H1 (cell line): ENCODE measurements at regions not wholly inside any gene's neighbourhood (a gene's known extent, or its start where the extent isn't known, plus 50 kb on each side); places are given as distances from the start of the nearest gene placed in this dataset.

ENCODE experiments used
- CTCF ChIA-PET: fragments of 300-600 bp; sonication (Branson Sonifier 250); formaldehyde crosslinking; loops from one replicate; lab custom pipeline; 2021; ENCODE audit not compliant: partially characterized antibody; lab: Charles Lee
- POLR2A ChIA-PET: fragments of 300-600 bp; sonication (Branson Sonifier 250); formaldehyde crosslinking; loops from one replicate; lab custom pipeline; 2021; ENCODE audit warnings: inconsistent platforms; ENCODE audit not compliant: partially characterized antibody; lab: Charles Lee
- DNase-seq, 2 experiments: peaks; one replicate each; pipeline versions ENCODE4 v3.0.0 to v3.0.0-alpha.2; 2010 to 2022; ENCODE audit warnings: low spot score in 2 of 2, low read depth in 1 of 2, mixed read lengths in 1 of 2
- FAIRE-seq: peaks from 2 replicates; lab custom pipeline; 2011; peaks lifted over from hg19 to GRCh38; lab: Jason Lieb, UNC
- H2AFZ ChIP-seq: 2 replicates; pipeline ENCODE4 v1.8.1; 2012; ENCODE audit warnings: low read length, inconsistent platforms
- H2AK5ac ChIP-seq: 2 replicates; pipeline ENCODE4 v1.6.1; 2013; ENCODE audit warnings: low read depth, low read length
- H2BK120ac ChIP-seq: replicated peaks from 2 replicates; pipeline ENCODE3; 2013; ENCODE audit warnings: low read depth, low read length, inconsistent platforms
- H2BK12ac ChIP-seq: 2 replicates; pipeline ENCODE4 v1.6.1; 2013; ENCODE audit warnings: low read depth, low read length
- H2BK15ac ChIP-seq: 2 replicates; pipeline ENCODE4 v1.6.1; 2013; ENCODE audit warnings: low read length
- H2BK20ac ChIP-seq: 2 replicates; pipeline ENCODE4 v1.6.1; 2013; ENCODE audit warnings: low read length
- H2BK5ac ChIP-seq: 2 replicates; pipeline ENCODE4 v1.6.1; 2013; ENCODE audit warnings: low read depth, low read length
- H3K14ac ChIP-seq: 2 replicates; pipeline ENCODE4 v1.6.1; 2013; ENCODE audit warnings: inconsistent platforms; ENCODE audit not compliant: insufficient read length
- H3K18ac ChIP-seq: 2 replicates; pipeline ENCODE4 v1.6.1; 2013; ENCODE audit warnings: low read length; ENCODE audit errors: extremely low read depth
- H3K23ac ChIP-seq: 2 replicates; pipeline ENCODE4 v1.6.1; 2013; ENCODE audit warnings: inconsistent platforms; ENCODE audit not compliant: insufficient read length
- H3K23me2 ChIP-seq: 2 replicates; pipeline ENCODE4 v1.6.1; 2013; ENCODE audit warnings: low read depth, low read length
- H3K27ac ChIP-seq: 2 replicates; pipeline ENCODE4 v1.6.1; 2011; ENCODE audit warnings: low read depth, low read length, inconsistent platforms
- H3K27me3 ChIP-seq, 4 experiments: replicated peaks in 1 of 4; 1 replicate in 1 of 4; 2 replicates in 3 of 4; pipeline versions ENCODE4 v1.6.1 to v1.8.1; 2011 to 2013; ENCODE audit warnings: low read length in 3 of 4, mild to moderate bottlenecking in 3 of 4, inconsistent platforms in 2 of 4, mixed read lengths in 2 of 4, moderate library complexity in 1 of 4; ENCODE audit not compliant: control insufficient read depth in 3 of 4, insufficient read depth in 3 of 4; ENCODE audit errors: extremely low read depth in 1 of 4
- H3K36me3 ChIP-seq, 4 experiments: 2 replicates each; pipeline versions ENCODE4 v1.6.1 to v1.8.1; 2011 to 2013; ENCODE audit warnings: mild to moderate bottlenecking in 4 of 4, low read length in 3 of 4, moderate library complexity in 2 of 4, control low read depth in 1 of 4, inconsistent platforms in 1 of 4; ENCODE audit not compliant: insufficient read depth in 4 of 4, control insufficient read depth in 2 of 4
- H3K4ac ChIP-seq: replicated peaks from 2 replicates; pipeline ENCODE3; 2013; ENCODE audit warnings: low read length, low read depth, mixed read lengths, inconsistent platforms; ENCODE audit not compliant: insufficient read length
- H3K4me1 ChIP-seq, 4 experiments: replicated peaks in 1 of 4; 1 replicate in 1 of 4; 2 replicates in 3 of 4; pipeline versions ENCODE4 v1.6.1 to v1.8.1; 2011 to 2013; ENCODE audit warnings: low read length in 3 of 4, inconsistent platforms in 2 of 4, mixed read lengths in 1 of 4; ENCODE audit not compliant: insufficient read depth in 4 of 4, control insufficient read depth in 3 of 4
- H3K4me2 ChIP-seq, 2 experiments: 2 replicates each; pipeline versions ENCODE4 v1.6.1 to v1.8.1; 2011 to 2013; ENCODE audit warnings: low read depth in 2 of 2, low read length in 2 of 2, control low read depth in 1 of 2, inconsistent platforms in 1 of 2, mild to moderate bottlenecking in 1 of 2; ENCODE audit not compliant: insufficient read depth in 1 of 2
- H3K4me3 ChIP-seq, 4 experiments: fragments of 200-600, 300-600 bp in 1 of 4; sonication (generic), shearing (Covaris generic), sonication (Bioruptor Twin) in 1 of 4; 2 replicates each; pipeline versions ENCODE4 v1.5.1 to v1.8.1; 2011 to 2016; ENCODE audit warnings: low read length in 4 of 4, low read depth in 3 of 4, control low read depth in 2 of 4, inconsistent platforms in 2 of 4, mild to moderate bottlenecking in 2 of 4, mixed read lengths in 1 of 4, moderate library complexity in 1 of 4; ENCODE audit not compliant: insufficient read depth in 2 of 4; ENCODE audit errors: extremely low read depth in 1 of 4
- H3K56ac ChIP-seq: replicated peaks from 2 replicates; pipeline ENCODE3; 2013; ENCODE audit warnings: low read depth, mild to moderate bottlenecking, mixed read lengths, low read length, inconsistent platforms; ENCODE audit not compliant: insufficient read length
- H3K79me1 ChIP-seq: 2 replicates; pipeline ENCODE4 v1.6.1; 2013; ENCODE audit warnings: low read depth, low read length, control low read depth
- H3K79me2 ChIP-seq, 2 experiments: 2 replicates each; pipeline versions ENCODE4 v1.6.1 to v1.8.1; 2012 to 2013; ENCODE audit warnings: low read length in 2 of 2, mild to moderate bottlenecking in 2 of 2, inconsistent platforms in 1 of 2; ENCODE audit not compliant: insufficient read depth in 2 of 2, control insufficient read depth in 1 of 2
- H3K9ac ChIP-seq, 4 experiments: replicated peaks in 1 of 4; 1 replicate in 1 of 4; 2 replicates in 3 of 4; pipeline versions ENCODE4 v1.6.1 to v1.8.1; 2011 to 2013; ENCODE audit warnings: low read depth in 3 of 4, low read length in 3 of 4, control low read depth in 2 of 4, mild to moderate bottlenecking in 2 of 4, moderate library complexity in 2 of 4, inconsistent platforms in 1 of 4; ENCODE audit errors: extremely low read depth in 1 of 4
- H3K9me3 ChIP-seq, 2 experiments: 2 replicates each; pipeline versions ENCODE4 v1.6.1 to v1.8.1; 2012 to 2013; ENCODE audit warnings: mild to moderate bottlenecking in 2 of 2, moderate library complexity in 2 of 2, control low read depth in 1 of 2, inconsistent platforms in 1 of 2, low read depth in 1 of 2, low read length in 1 of 2, mixed read lengths in 1 of 2; ENCODE audit not compliant: insufficient read depth in 2 of 2
- H4K20me1 ChIP-seq, 2 experiments: replicated peaks in 1 of 2; 2 replicates each; pipeline versions ENCODE3 to v1.8.1; 2011 to 2013; ENCODE audit warnings: inconsistent platforms in 2 of 2, low read length in 2 of 2, mild to moderate bottlenecking in 1 of 2; ENCODE audit not compliant: insufficient read depth in 2 of 2, control insufficient read depth in 1 of 2
- H4K5ac ChIP-seq: 2 replicates; pipeline ENCODE4 v1.6.1; 2013; ENCODE audit warnings: low read length, low read depth, mixed read lengths, inconsistent platforms; ENCODE audit not compliant: insufficient read length
- H4K8ac ChIP-seq: 2 replicates; pipeline ENCODE4 v1.8.0; 2013; ENCODE audit warnings: mild to moderate bottlenecking, moderate library complexity, low read length, inconsistent platforms; ENCODE audit not compliant: insufficient read depth; ENCODE audit errors: extremely low read depth
- H4K91ac ChIP-seq: replicated peaks from 2 replicates; pipeline ENCODE3; 2013; ENCODE audit warnings: low read length, mixed read lengths, inconsistent platforms; ENCODE audit not compliant: insufficient read length
- BRCA1 ChIP-seq: IDR thresholded peaks from 2 replicates; pipeline ENCODE4 v1.6.1; 2012; ENCODE audit warnings: low read depth, low read length, improper control_type of control experiment
- CREB1 ChIP-seq: IDR thresholded peaks from 2 replicates; pipeline ENCODE4 v1.6.1; 2012; ENCODE audit warnings: inconsistent platforms
- EGR1 ChIP-seq: IDR thresholded peaks from 2 replicates; pipeline ENCODE4 v1.6.1; 2011; ENCODE audit warnings: low read depth, low read length, borderline replicate concordance
- EP300 ChIP-seq, 2 experiments: IDR thresholded peaks; 1 replicate in 1 of 2; 2 replicates in 1 of 2; pipeline ENCODE4 v1.6.1; 2011 to 2012; ENCODE audit warnings: low read depth in 2 of 2, low read length in 2 of 2, mild to moderate bottlenecking in 2 of 2, borderline replicate concordance in 1 of 2, inconsistent platforms in 1 of 2, moderate library complexity in 1 of 2
- FOSL1 ChIP-seq: IDR thresholded peaks from 2 replicates; pipeline ENCODE4 v1.6.1; 2011; ENCODE audit warnings: mild to moderate bottlenecking, low read depth, low read length, moderate library complexity; ENCODE audit not compliant: insufficient read depth
- KDM5A ChIP-seq: fragments of 200-600 bp; IDR thresholded peaks from 2 replicates; pipeline ENCODE4 v1.7.1; 2012; ENCODE audit warnings: mild to moderate bottlenecking, low read length, inconsistent platforms, mixed read lengths
- SP4 ChIP-seq: IDR thresholded peaks from 2 replicates; pipeline ENCODE4 v1.6.1; 2012; ENCODE audit warnings: low read length, inconsistent platforms
- TAF1 ChIP-seq: IDR thresholded peaks from 2 replicates; pipeline ENCODE4 v1.6.1; 2011; ENCODE audit warnings: mild to moderate bottlenecking, low read depth, low read length
- WGBS, 2 experiments: shearing (Covaris generic) in 1 of 2; methylation state at CpG; one replicate each; pipeline versions ENCODE4 v1.1.6 to v1.1.7; 2013 to 2015; ENCODE audit warnings: low lambda C conversion rate in 2 of 2, mixed read lengths in 2 of 2, inconsistent platforms in 1 of 2, low coverage in 1 of 2, missing lambda C conversion rate in 1 of 2; ENCODE audit not compliant: insufficient replicate concordance in 2 of 2, insufficient coverage in 1 of 2, insufficient read length in 1 of 2; ENCODE audit errors: extremely low coverage in 1 of 2, missing lambda C conversion rate in 1 of 2; 5-methylcytosine and 5-hydroxymethylcytosine counted together

DNA sequence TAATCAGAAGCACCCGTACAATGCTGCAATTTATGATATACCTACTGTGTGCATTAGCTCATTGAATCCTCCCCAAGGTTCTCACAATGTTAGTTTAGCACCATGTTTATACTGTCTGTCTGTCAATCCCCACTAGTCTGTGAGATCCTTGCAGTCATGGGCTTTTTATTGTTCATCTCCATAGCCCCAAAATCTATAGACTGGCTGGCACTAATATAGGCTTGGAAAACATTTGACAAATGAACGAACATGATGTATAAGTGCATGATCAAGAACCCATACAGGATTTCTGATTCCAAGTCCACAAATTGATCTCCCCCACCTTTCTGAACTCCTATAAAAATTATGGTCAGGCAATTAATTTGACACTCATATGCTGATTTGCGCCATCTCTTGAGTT, 290.0 kb downstream of the OMA1 start:
- H3K9me3 ChIP-seq: no peaks in the 10 kb centered on the region
- no peak overlapping the region for H3K14ac ChIP-seq
- no peak overlapping the region for H2AFZ ChIP-seq
- ChIA-PET POLR2A (interaction anchor here (1.8 kb wide), 1 partner anchor 49 kb away, joined by 4 read pairs; no protein-coding TSS in a partner anchor), CTCF (interaction anchor here (0.7 to 2.2 kb wide), 4 partner anchors 8 to 258 kb away, joined by 3 to 7 read pairs (median 3); no protein-coding TSS in a partner anchor)
- H4K91ac ChIP-seq: no peak overlapping the region
- H3K18ac ChIP-seq: no peak overlapping the region
- no peaks in the 10 kb centered on the region for H3K23me2 ChIP-seq
- H2AK5ac ChIP-seq: no peak overlapping the region
- H2BK20ac ChIP-seq: no peak overlapping the region
- no peak overlapping the region for H2BK15ac ChIP-seq
- FAIRE-seq (no peak), DNase-seq (no peak)
- no peak overlapping the region for H4K5ac ChIP-seq
- WGBS, 2 experiments: 90% methylated on average over 3 of the region's 3 CpGs; no CpG with 5 or more reads in 1 of the 2 experiments
- no peak overlapping the region for H4K8ac ChIP-seq
- no peak overlapping the region for H2BK5ac ChIP-seq
- no peaks in the 10 kb centered on the region for H3K4me1 ChIP-seq
- no peak overlapping the region for H2BK120ac ChIP-seq
- no peak overlapping the region for H3K4me2 ChIP-seq
- no peaks in the 10 kb centered on the region for H3K36me3 ChIP-seq
- no peaks in the 10 kb centered on the region for H3K27me3 ChIP-seq
- no peak overlapping the region for H3K56ac ChIP-seq
- no peak overlapping the region for H3K27ac ChIP-seq
- no peak overlapping the region for H3K9ac ChIP-seq
- no peaks in the 10 kb centered on the region for H3K79me1 ChIP-seq
- no peaks in the 10 kb centered on the region for H3K79me2 ChIP-seq
- H3K4me3 ChIP-seq: no peak overlapping the region
- H4K20me1 ChIP-seq: no peaks in the 10 kb centered on the region
- no peak overlapping the region for H3K4ac ChIP-seq
- no peak overlapping the region for H2BK12ac ChIP-seq
- H3K23ac ChIP-seq: no peak overlapping the region
- TF ChIP-seq TAF1 (no peak), SP4 (no peak), KDM5A (no peak), CREB1 (no peak), BRCA1 (no peak), FOSL1 (no peak), EGR1 (no peak), EP300 (IDR thresholded peaks at IDR 0.05; ENCODE audit: borderline replicate concordance in 1 of 2, low read depth in 2 of 2, low read length in 2 of 2) (no peak)
